ENCODE measurements at regions not wholly inside any gene's neighbourhood (a gene's known extent, or its start where the extent isn't known, plus 50 kb on each side); places are given as distances from the start of the nearest gene placed in this dataset.

GRCh38 chr5:123286891-123287290 lies 136.3 kb downstream of the CEP120 start:
- no peak overlapping the region for H3K4me3 Mint-ChIP-seq
- no peaks in the 10 kb centered on the region for H3K4me1 Mint-ChIP-seq (ENCODE audit: low read depth)
- Histone ChIP-seq H3K9me3 (ENCODE audit: control insufficient read depth in 1 of 2, insufficient read depth in 1 of 2, low read length in 2 of 2) (no peaks in the 10 kb centered on the region), H3K4me3 (ENCODE audit: low read length) (no peak overlapping the region), H3K27ac (ENCODE audit: low read depth in 1 of 2, low read length in 2 of 2) (no peak overlapping the region), H3K4me1 (ENCODE audit: insufficient read depth, low read length) (no peaks in the 10 kb centered on the region), H3K27me3 (ENCODE audit: control insufficient read depth in 1 of 2, insufficient read depth in 2 of 2, low read length in 2 of 2) (peaks cover 9 to 16% of the 10 kb centered on the region in 2 experiments), H3K36me3 (ENCODE audit: insufficient read depth, low read length) (no peaks in the 10 kb centered on the region)
- H3K36me3 Mint-ChIP-seq (ENCODE audit: low read depth): no peaks in the 10 kb centered on the region
- DNase-seq: no peak
- TF ChIP-seq CTCF (IDR thresholded peaks at IDR 0.05): no peak
- intact Hi-C loops (cut with DNase I, micrococcal nuclease): no loop called here
- no peaks in the 10 kb centered on the region for H3K9me3 Mint-ChIP-seq
- no peak for ATAC-seq (ENCODE audit: poor library complexity)
- H3K27me3 Mint-ChIP-seq: peaks cover 77% of the 10 kb centered on the region
- CTCF ChIA-PET: no interaction called here
- POLR2A ChIA-PET: no interaction called here
- no peak overlapping the region for H3K27ac Mint-ChIP-seq

DNA sequence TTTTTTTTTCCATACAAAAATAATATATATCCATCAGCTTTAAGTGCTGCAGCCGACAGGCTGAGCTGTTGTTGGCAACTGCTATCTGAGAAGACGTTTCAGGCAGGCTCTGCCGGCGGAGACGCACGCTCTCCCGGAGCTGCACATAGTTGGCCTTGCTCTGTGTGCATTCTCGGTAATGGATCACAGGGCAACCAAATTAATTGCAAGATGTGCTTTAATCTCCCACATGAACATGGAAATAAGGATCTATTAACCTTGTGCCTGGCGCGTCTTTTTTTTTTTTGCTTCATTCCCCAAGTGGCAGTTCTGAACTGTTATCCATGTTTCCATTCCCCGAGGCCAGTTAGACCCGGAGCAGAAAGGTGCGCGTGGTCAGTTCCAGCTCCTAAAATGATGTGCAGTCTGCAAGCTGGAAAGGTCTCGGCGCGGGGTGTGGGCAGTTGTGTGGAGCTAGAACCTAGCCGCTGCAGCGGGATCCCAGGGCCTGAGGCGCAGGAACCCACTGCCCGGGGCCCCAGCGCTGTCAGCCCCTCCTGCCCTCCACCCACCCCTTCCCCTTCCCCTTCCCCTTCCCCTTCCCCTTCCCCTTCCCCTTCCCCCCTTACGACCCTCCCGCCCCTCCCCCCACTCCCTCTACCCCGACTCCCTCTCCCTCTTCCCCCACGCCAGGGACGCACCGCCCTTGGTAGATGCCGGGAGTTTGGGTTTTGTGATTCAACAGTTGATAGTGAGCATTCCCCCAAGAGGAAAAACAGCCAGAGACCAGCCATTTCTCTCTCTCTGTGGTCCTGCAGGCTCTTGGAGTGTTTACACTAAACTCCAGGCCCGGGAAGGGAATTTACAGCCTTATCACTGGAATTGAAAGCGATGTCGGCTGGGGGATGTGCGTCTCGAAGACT lies 137.8 kb downstream of the CEP120 start:
- Mint-ChIP-seq H3K36me3 (ENCODE audit: low read depth) (no peaks in the 10 kb centered on the region), H3K4me3 (no peak overlapping the region), H3K9me3 (no peaks in the 10 kb centered on the region), H3K4me1 (ENCODE audit: low read depth) (no peaks in the 10 kb centered on the region), H3K27ac (no peak overlapping the region), H3K27me3 (peaks cover 71% of the 10 kb centered on the region)
- Histone ChIP-seq H3K36me3 (ENCODE audit: insufficient read depth, low read length) (no peaks in the 10 kb centered on the region), H3K4me1 (ENCODE audit: insufficient read depth, low read length) (no peaks in the 10 kb centered on the region), H3K9me3 (ENCODE audit: control insufficient read depth in 1 of 2, insufficient read depth in 1 of 2, low read length in 2 of 2) (no peaks in the 10 kb centered on the region), H3K27me3 (ENCODE audit: control insufficient read depth in 1 of 2, insufficient read depth in 2 of 2, low read length in 2 of 2) (peaks cover 9 to 16% of the 10 kb centered on the region in 2 experiments), H3K27ac (ENCODE audit: low read depth in 1 of 2, low read length in 2 of 2) (no peak overlapping the region), H3K4me3 (ENCODE audit: low read length) (no peak overlapping the region)
- ChIA-PET CTCF (no interaction called here), POLR2A (no interaction called here)
- DNase-seq: no peak
- ATAC-seq (ENCODE audit: poor library complexity): no peak
- no peak for TF ChIP-seq CTCF (IDR thresholded peaks at IDR 0.05)
- intact Hi-C loops (cut with DNase I, micrococcal nuclease): no loop called here

DNA sequence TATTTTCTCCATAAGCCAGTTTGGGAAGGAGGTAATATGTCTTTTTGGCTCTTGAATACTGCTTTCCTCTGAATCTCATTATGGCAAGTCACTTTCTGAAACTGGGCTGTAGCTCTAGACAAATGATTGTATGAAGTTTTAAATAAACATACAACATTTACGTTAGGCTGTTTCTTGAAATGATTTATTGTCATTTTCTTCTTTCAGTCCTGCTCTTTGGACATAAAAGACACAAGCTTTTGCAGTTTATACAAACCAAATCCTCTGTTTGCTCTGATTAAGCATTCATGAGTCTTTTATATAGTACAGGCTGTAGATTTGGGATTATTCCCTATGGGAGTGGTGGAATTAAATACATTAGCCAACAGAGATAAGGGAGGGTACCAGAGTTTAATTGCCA lies 139.7 kb downstream of the CEP120 start:
- Histone ChIP-seq H3K36me3 (ENCODE audit: insufficient read depth, low read length) (no peaks in the 10 kb centered on the region), H3K4me3 (ENCODE audit: low read length) (no peak overlapping the region), H3K27me3 (ENCODE audit: control insufficient read depth in 1 of 2, insufficient read depth in 2 of 2, low read length in 2 of 2) (peaks cover 9 to 16% of the 10 kb centered on the region in 2 experiments), H3K9me3 (ENCODE audit: control insufficient read depth in 1 of 2, insufficient read depth in 1 of 2, low read length in 2 of 2) (no peaks in the 10 kb centered on the region), H3K27ac (ENCODE audit: low read depth in 1 of 2, low read length in 2 of 2) (no peak overlapping the region), H3K4me1 (ENCODE audit: insufficient read depth, low read length) (no peaks in the 10 kb centered on the region)
- Mint-ChIP-seq H3K4me1 (ENCODE audit: low read depth) (no peaks in the 10 kb centered on the region), H3K9me3 (no peaks in the 10 kb centered on the region), H3K27ac (no peak overlapping the region), H3K4me3 (no peak overlapping the region), H3K27me3 (peaks cover 53% of the 10 kb centered on the region), H3K36me3 (ENCODE audit: low read depth) (no peaks in the 10 kb centered on the region)
- no peak for DNase-seq
- POLR2A ChIA-PET: no interaction called here
- CTCF ChIA-PET: no interaction called here
- no peak for TF ChIP-seq CTCF (IDR thresholded peaks at IDR 0.05)
- no peak for ATAC-seq (ENCODE audit: poor library complexity)
- intact Hi-C loops (cut with DNase I, micrococcal nuclease): no loop called here
